ENCODE measurements at regions not wholly inside any gene's neighbourhood (a gene's known extent, or its start where the extent isn't known, plus 50 kb on each side); places are given as distances from the start of the nearest gene placed in this dataset.

DNA sequence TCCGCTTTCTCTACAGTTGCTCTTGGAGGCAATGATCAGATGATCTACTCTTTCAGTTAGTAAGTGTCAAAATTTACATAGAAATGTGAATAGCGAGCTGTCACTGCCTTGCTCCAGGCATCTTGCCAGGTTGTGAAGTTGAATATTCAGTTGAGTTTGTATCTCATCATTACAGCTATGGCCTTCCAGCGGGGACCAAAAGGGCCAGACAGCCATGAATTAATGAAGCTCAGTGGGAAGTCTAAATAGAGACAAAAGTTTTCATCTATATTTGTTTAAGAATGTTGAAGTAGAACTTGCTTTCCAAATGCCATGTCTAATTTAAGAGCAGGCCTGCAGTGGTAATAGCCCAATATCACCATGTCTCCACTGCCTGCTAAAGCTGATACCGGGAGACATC is 387.8 kb downstream of the FLRT2 start:
- H3K4me1 Mint-ChIP-seq: no peaks in the 10 kb centered on the region
- H3K4me3 Mint-ChIP-seq: no peak overlapping the region
- H3K9me3 Mint-ChIP-seq: no peaks in the 10 kb centered on the region
- WGBS (ENCODE audit: insufficient coverage): 91% methylated on average over 4 of the region's 4 CpGs
- H3K9me3 ChIP-seq (ENCODE audit: control insufficient read depth, insufficient read depth, low read length): no peaks in the 10 kb centered on the region
- H3K4me1 ChIP-seq (ENCODE audit: control insufficient read depth, insufficient read depth, low read length): no peaks in the 10 kb centered on the region
- H3K36me3 Mint-ChIP-seq: no peaks in the 10 kb centered on the region
- H3K27me3 ChIP-seq (ENCODE audit: control insufficient read depth, insufficient read depth, low read length): no peaks in the 10 kb centered on the region
- intact Hi-C loops (cut with micrococcal nuclease): no loop called here
- ATAC-seq: no peak
- H3K36me3 ChIP-seq (ENCODE audit: control insufficient read depth, insufficient read depth, low read length): no peaks in the 10 kb centered on the region
- H3K27ac Mint-ChIP-seq: no peak overlapping the region
- no peak overlapping the region for H3K4me3 ChIP-seq (ENCODE audit: low read length)
- TF ChIP-seq CTCF (IDR thresholded peaks at IDR 0.05): no peak
- H3K27me3 Mint-ChIP-seq (ENCODE audit: low read depth in 2 of 2): peaks cover 3 to 8% of the 10 kb centered on the region in 2 donors
- no peak for DNase-seq
- no peak overlapping the region for H3K27ac ChIP-seq (ENCODE audit: low read length)

DNA sequence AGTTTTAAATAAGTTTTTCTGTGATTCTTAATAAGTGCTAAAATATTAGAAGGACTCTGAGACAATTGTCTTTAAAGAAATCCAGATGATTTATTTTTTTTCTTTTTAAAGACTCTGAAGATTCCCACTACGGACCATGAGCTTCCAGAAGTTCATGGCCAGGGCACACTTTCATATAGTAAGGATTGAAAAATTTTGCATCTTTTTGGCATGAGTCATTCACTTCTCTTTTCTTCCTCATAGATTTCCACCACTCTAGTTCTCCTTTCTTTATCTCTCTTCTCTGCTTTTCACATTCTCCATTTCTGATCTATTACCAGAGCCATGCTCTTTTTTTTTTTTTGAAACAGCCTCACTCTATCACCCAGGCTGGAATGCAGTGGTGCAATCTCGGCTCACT is 385.8 kb downstream of the FLRT2 start:
- Histone ChIP-seq H3K4me3 (ENCODE audit: low read length) (no peak overlapping the region), H3K27ac (ENCODE audit: low read length) (no peak overlapping the region), H3K4me1 (ENCODE audit: control insufficient read depth, insufficient read depth, low read length) (no peaks in the 10 kb centered on the region), H3K36me3 (ENCODE audit: control insufficient read depth, insufficient read depth, low read length) (no peaks in the 10 kb centered on the region), H3K27me3 (ENCODE audit: control insufficient read depth, insufficient read depth, low read length) (no peaks in the 10 kb centered on the region), H3K9me3 (ENCODE audit: control insufficient read depth, insufficient read depth, low read length) (no peaks in the 10 kb centered on the region)
- Mint-ChIP-seq H3K4me1 (peaks cover 8 to 13% of the 10 kb centered on the region in 2 donors), H3K9me3 (no peaks in the 10 kb centered on the region), H3K36me3 (no peaks in the 10 kb centered on the region), H3K4me3 (no peak overlapping the region), H3K27me3 (ENCODE audit: low read depth in 2 of 2) (peaks cover 0 to 3% of the 10 kb centered on the region in 2 donors), H3K27ac (no peak overlapping the region)
- TF ChIP-seq CTCF (IDR thresholded peaks at IDR 0.05): no peak
- ATAC-seq (no peak), DNase-seq (no peak)
- WGBS (ENCODE audit: insufficient coverage): 100% methylated on average over 1 of the region's 2 CpGs
- intact Hi-C loops (cut with micrococcal nuclease): no loop called here

DNA sequence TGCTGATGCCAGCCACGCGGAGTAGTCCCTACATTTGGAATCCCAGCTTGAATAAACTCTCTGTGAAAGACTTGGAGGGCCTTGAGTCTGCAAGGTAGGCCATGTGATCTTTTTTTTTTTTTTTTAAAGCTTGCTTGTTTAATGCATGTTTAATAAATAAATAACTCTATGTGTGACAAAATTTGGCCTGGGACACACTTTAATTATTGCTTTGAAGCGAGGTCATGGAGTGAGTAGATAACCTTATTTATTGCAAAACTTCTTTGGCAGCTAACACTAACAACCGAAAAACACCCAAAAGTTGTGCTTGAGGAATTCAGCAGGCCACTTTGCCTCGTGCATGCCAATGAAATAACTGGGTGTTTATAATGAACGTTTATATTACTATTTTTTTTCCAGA is 382.2 kb downstream of the FLRT2 start:
- no peak for TF ChIP-seq CTCF (IDR thresholded peaks at IDR 0.05)
- Histone ChIP-seq H3K27me3 (ENCODE audit: control insufficient read depth, insufficient read depth, low read length) (no peaks in the 10 kb centered on the region), H3K4me3 (ENCODE audit: low read length) (no peak overlapping the region), H3K4me1 (ENCODE audit: control insufficient read depth, insufficient read depth, low read length) (no peaks in the 10 kb centered on the region), H3K36me3 (ENCODE audit: control insufficient read depth, insufficient read depth, low read length) (no peaks in the 10 kb centered on the region), H3K27ac (ENCODE audit: low read length) (no peak overlapping the region), H3K9me3 (ENCODE audit: control insufficient read depth, insufficient read depth, low read length) (no peaks in the 10 kb centered on the region)
- intact Hi-C loops (cut with micrococcal nuclease): no loop called here
- H3K36me3 Mint-ChIP-seq: no peaks in the 10 kb centered on the region
- peaks cover 0 to 3% of the 10 kb centered on the region in 2 donors for H3K27me3 Mint-ChIP-seq (ENCODE audit: low read depth in 2 of 2)
- WGBS (ENCODE audit: insufficient coverage): 91% methylated on average over 5 of the region's 6 CpGs
- no peak for DNase-seq
- no peak overlapping the region for H3K4me3 Mint-ChIP-seq
- H3K4me1 Mint-ChIP-seq: peaks cover 11 to 23% of the 10 kb centered on the region in 2 donors
- ATAC-seq: no peak
- no peaks in the 10 kb centered on the region for H3K9me3 Mint-ChIP-seq
- no peak overlapping the region for H3K27ac Mint-ChIP-seq

DNA sequence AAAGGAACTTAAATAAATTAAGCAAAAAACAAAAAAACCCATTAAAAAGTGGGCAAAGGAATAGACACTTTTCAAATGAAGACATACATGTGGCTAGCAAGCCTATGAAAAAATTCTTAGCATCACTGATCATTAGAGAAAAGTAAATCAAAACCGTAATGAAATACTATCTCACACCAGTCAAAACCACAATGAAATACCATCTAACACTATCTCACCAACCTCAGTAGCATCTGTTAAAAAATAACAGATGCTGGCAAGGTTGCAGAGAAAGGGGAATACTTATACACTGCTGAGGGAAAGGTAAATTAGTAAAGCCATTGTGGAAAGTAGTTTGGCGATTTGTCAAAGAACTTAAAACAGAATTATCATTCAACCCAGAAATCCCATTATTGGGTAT is 381.1 kb downstream of the FLRT2 start:
- H3K27ac ChIP-seq (ENCODE audit: low read length): no peak overlapping the region
- ATAC-seq (peak in 1 of 3 donors; percentile 67), DNase-seq (no peak)
- no peak overlapping the region for H3K4me3 Mint-ChIP-seq
- H3K27me3 Mint-ChIP-seq (ENCODE audit: low read depth in 2 of 2): peaks cover 6 to 10% of the 10 kb centered on the region in 2 donors
- no peaks in the 10 kb centered on the region for H3K36me3 Mint-ChIP-seq
- H3K4me1 ChIP-seq (ENCODE audit: control insufficient read depth, insufficient read depth, low read length): no peaks in the 10 kb centered on the region
- no peak overlapping the region for H3K4me3 ChIP-seq (ENCODE audit: low read length)
- no peaks in the 10 kb centered on the region for H3K27me3 ChIP-seq (ENCODE audit: control insufficient read depth, insufficient read depth, low read length)
- 44% methylated on average over 1 of the region's 2 CpGs for WGBS (ENCODE audit: insufficient coverage)
- intact Hi-C loops (cut with micrococcal nuclease): no loop called here
- no peaks in the 10 kb centered on the region for H3K9me3 Mint-ChIP-seq
- H3K4me1 Mint-ChIP-seq: peaks cover 11 to 23% of the 10 kb centered on the region in 2 donors
- H3K27ac Mint-ChIP-seq: no peak overlapping the region
- no peaks in the 10 kb centered on the region for H3K36me3 ChIP-seq (ENCODE audit: control insufficient read depth, insufficient read depth, low read length)
- H3K9me3 ChIP-seq (ENCODE audit: control insufficient read depth, insufficient read depth, low read length): no peaks in the 10 kb centered on the region
- no peak for TF ChIP-seq CTCF (IDR thresholded peaks at IDR 0.05)
